Upper lobe of left lung (tissue), 4 donors: ENCODE measurements at regions not wholly inside any gene's neighbourhood (a gene's known extent, or its start where the extent isn't known, plus 50 kb on each side); places are given as distances from the start of the nearest gene placed in this dataset.

Experiments
- CTCF ChIP-seq, 6 experiments: fragments of 450-650 bp in 4 of 6; fragments of 200-600 bp in 2 of 6; sonication (generic) in 2 of 6; IDR thresholded peaks; one replicate each; pipeline ENCODE4 v1.5.1; 2016 to 2019; ENCODE audit warnings: antibody characterized with exemption in 6 of 6
- EP300 ChIP-seq, 4 donors: sonication (generic); formaldehyde crosslinking; IDR thresholded peaks; one replicate each; pipeline ENCODE4 v1.5.1; 2017; ENCODE audit warnings: antibody characterized with exemption in 4 of 4, control low read depth in 2 of 4
- POLR2A ChIP-seq, 4 donors: fragments of 450-650 bp; IDR thresholded peaks; one replicate each; pipeline ENCODE4 v1.5.1; 2016 to 2017; ENCODE audit warnings: antibody characterized with exemption in 4 of 4, mild to moderate bottlenecking in 2 of 4
- POLR2AphosphoS5 ChIP-seq, 2 donors: sonication (generic); formaldehyde crosslinking; IDR thresholded peaks; one replicate each; pipeline ENCODE4 v1.5.1; 2017; ENCODE audit warnings: antibody characterized with exemption in 2 of 2

- TF ChIP-seq CTCF (IDR thresholded peaks at IDR 0.05) (no peak), POLR2A (IDR thresholded peaks at IDR 0.05) (no peak), POLR2AphosphoS5 (IDR thresholded peaks at IDR 0.05) (no peak), EP300 (IDR thresholded peaks at IDR 0.05) (no peak)
Observed at GRCh38 chr9:106052166-106052565, 357.8 kb downstream of the TMEM38B start.
